CD4-positive, alpha-beta T cell treated with Interleukin-2 at 100 ng/mL for 4 hours (primary cell): ENCODE measurements at regions not wholly inside any gene's neighbourhood (a gene's known extent, or its start where the extent isn't known, plus 50 kb on each side); places are given as distances from the start of the nearest gene placed in this dataset.
"Not testable (repeated sequence)": the region's sequence is repeated elsewhere in the genome, so short reads cannot be mapped to it uniquely, and the experiment has no call there.

Experiments
- DNase-seq: peaks from one replicate; pipeline ENCODE4 v3.0.0-alpha.2; 2020; ENCODE audit warnings: low spot score

DNA sequence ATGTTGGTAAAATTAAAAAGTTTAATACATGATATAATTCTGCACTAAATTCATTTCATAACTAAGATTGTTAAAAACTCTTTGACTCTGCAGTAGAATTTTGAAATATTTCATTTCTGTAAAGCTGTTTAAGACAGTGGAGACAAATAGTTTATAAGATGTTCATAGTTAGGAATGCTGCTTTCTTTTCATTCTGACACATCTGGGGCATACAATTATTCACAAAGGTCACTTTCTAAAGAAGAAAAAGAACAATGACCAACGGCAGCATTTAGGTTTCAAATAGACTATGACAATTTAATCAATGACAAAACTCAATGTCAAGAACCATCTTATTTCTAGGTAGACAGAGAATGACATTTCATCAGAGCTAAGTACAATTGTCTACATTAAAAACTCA lies 1422.1 kb downstream of the PCDH9 start:
- no peak for DNase-seq

DNA sequence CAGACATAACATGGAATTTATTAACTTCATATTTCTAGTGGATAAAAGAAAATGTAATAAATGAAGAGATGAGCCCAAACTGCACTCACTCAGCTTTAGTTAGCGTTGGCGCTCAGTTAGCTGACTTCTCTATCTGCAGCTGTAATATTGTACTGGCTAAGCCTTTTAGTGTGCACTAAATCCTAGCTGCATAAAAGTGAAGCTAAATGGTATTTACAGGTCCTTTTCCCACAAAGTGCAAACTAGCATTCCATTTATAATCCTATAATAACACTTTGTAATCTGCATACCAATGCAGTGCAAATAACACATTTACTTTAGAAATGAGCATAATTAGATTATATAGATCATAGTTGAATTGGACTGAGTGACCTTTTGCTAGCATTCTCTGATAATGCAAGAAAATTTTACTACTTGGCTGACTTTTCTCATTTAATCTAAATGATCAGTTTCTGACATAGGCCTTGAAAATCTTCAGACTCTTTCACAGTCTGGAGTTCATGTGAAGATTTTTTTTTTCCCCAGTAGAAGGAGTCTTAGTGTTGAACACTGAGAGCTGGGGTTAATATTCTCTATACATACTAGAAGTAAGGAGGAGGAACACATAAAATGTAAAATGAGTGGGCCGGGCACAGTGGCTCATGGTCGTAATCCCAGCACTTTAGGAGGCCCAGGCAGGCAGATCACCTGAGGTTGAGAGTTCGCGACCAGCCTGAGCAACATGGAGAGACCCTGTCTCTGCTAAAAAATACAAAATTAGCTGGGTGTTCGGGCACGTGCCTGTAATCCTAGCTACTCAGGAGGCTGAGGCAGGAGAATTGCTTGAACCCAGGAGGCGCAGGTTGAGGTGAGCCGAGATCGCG lies 1426.4 kb downstream of the PCDH9 start:
- DNase-seq: no peak

DNA sequence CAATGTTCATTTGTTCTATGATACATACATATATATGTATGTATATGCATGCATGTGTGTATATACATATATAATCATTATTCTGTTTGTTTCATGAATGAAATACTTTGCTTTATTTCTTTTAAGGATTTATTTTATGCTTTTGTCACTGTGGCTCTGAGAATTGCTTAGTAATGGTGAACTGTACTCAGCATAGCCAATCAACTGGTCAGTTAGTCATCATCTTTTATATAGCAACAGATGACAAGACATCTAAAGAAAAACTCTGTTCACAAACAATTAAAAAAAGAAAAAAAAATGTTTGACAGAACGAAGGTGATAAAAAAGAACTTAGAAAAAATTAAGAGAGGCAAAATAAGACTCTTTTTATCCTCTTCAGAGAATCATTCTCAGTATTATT lies 1440.3 kb downstream of the PCDH9 start:
- no peak for DNase-seq

DNA sequence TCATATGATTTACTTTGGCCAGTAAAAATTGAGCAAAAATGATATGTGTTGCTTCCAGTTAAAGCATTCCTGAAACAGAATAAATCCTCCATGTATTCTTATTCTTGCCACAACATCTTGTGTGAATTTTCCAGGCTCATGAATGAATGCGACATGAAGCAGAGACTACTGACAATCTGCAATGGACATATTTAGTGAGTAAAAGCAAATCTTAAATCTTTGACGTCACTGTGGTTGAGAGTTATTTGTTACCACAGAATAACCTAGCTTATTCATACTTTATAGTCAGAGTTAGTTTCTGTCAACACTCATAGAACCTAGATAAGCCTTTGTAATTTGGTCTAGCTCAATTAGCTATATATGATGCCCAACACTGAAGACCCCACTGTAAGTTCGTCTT lies 1443.1 kb downstream of the PCDH9 start:
- no peak for DNase-seq

DNA sequence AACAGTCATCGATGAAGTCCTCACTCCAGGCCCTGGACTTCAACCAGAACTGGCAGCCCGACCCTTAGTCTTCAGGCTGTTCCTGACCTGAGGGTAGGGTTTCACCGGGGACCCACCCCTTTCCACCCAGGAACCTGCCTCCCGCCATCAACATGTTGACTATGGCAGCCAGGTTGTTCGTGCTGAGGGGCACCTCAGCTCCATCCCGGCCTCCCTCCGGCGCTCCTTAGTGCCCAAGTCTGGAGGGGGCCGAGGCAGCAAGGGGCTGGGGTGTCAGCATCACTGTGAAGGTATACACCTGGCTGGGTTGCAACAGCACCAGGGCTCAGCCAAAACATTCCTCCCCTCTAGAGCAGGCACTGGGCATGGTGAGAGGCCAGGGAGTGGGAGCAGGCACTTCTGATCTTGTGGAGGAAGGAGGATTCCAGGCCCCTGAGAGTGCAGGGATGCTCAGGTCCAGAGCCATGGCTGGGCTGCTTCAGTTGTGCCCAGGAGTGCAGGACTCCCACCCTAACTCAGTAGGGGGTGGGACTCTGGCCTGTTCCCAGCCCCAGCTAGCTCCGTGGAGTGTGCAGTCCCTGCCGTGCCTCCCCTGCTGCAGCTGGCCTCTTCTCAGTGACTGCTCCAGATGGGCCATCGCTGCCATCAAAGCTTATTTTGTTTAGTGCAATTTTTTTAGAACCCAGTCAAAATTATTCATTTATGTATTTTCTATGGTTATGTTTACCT lies 1445.9 kb downstream of the PCDH9 start:
- DNase-seq: no peak

DNA sequence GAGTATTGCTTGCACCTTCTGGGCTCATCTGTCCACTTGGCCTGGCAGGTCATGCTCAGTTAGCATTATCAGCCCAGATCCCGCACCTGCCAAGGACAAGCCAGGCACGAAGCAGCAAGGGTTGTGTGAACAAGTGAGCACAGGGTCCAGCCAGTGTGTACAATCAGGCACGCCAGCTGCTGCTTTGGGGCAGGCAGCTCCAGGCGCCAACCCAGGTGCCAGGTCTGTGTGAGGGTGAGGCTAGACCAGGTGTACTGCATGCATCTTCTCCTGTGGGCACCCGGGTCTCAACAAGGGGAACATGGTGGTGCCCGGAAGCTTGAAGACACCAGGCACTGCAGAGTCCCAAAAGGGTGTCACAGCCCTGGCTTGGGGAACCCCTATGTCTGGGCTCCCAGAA lies 1446.8 kb downstream of the PCDH9 start:
- no peak for DNase-seq

DNA sequence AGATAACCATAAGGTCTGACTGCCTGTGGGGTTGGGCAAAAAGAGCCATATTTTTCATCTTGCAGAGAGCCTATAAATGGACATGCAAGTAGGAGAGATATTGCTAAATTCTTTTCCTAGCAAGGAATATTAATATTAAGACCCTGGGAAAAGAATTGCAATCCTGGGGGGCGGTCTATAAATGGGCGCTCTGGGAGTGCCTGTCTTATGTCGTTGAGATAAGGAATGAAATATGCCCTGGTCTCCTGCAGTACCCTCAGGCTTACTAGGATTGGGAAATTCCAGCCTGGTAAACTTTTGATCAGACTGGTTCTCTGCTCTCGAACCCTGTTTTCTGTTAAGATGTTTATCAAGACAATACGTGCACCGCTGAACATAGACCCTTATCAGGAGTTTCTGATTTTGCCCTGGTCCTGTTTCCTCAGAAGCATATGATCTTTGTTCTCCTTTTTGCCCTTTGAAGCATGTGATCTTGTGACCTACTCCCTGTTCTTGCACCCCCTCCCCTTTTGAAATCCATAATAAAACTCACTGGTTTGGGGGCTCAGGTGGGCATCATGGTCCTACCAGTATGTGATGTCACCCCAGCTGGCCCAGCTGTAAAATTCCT lies 1458.3 kb downstream of the PCDH9 start:
- DNase-seq: not testable (repeated sequence)

DNA sequence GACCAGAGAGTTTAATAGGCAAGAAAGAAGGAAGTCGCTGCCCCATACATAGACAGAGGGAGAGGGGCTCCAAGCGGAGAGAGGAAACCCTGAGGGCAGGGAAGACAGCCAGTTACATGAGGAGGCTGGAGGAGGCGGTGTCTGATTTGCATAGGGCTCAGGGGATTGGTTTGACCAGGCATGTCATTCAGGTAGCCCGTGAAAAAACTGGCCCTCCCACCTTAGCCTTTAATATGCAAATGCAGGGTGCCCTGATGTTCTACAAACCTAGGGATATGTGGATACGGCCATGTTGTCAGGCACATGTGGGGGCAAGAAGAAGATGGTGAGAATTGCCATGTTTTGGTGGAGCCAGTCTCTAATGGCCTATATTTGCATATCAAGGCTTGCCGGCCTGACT lies 1461.6 kb downstream of the PCDH9 start:
- no peak for DNase-seq

DNA sequence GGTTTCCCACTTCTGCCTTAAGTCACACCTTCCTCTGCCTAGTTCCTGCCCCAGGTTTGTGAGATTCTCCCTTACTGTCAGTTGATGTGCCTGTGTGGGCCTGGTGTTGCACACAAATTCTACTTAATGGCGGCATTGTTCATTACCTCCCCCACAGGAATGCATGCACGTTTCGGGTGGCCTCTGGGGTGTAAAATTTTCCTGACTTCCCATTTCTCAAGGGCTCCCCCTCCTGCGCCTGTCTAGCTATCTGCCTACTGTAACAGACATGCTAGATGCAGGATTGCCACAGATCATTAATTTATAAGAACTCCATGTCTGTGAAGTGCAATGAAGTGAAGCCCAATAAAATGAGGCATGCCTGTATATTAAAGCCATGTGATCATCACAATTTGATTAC lies 1466.3 kb downstream of the PCDH9 start:
- no peak for DNase-seq

DNA sequence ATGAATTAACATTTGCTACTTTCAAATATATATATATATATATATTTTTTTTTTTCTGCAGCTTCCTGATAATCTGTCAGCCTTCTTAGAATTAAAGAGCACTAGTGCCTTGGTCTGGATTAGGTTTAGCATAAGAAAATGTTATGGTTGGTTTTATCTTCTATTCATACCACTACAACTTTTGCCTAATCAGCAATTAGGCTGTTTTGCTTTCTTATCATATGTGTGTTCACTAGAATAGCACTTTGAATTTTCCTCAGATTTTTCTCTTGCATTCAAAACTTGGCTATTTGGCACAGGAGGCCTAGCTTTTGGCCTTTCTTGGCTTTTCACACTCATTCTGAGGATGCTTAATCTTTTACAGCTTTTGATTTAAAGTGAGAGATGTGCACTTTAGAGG lies 1468.1 kb downstream of the PCDH9 start:
- no peak for DNase-seq

DNA sequence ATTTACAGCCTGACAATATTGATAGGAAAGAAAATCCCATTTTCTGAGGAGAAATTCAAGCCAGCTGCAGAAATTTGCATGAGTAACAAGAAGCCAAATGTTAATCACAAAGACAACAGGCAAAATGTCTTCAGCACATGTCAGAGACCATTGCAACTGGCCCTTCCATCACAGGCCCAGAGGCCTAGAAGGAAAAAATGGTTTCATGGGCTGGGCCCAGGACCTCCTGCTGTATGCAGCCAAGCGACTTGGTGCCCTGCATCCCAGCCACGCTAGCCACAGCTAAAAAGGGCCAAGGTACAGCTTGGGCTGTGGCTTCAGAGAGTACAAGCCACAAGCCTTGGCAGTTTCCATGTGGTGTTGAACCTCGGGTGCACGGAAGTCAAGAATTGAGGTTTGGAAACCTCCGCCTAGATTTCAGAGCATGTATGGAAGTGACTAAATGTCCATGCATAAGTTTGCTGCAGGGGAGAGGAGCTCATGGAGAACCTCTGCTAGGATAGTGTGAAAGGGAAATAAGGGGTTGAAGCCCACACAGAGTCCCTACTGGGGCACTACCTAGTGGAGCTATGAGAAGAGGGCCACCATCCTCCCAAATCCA lies 1474.0 kb downstream of the PCDH9 start:
- DNase-seq: no peak

DNA sequence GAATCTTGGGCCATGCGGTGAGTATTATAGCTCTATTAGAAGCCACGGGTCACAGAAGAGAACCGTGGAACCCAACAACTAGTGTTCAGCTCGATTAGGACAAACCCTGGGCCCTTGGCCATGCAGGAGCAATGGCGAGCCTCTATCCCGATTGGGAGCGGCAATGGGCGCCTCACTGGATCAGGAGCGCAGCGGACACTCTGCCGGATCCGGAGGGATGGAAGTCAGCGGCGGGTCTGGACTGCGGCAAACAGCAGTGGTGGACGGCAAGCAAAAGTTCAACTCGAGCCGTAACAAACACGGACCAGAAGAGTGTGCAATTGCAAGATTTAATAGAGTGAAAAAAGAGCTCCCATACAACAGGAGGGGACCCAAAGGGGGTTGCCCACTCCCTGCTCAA lies 1481.9 kb downstream of the PCDH9 start:
- no peak for DNase-seq

DNA sequence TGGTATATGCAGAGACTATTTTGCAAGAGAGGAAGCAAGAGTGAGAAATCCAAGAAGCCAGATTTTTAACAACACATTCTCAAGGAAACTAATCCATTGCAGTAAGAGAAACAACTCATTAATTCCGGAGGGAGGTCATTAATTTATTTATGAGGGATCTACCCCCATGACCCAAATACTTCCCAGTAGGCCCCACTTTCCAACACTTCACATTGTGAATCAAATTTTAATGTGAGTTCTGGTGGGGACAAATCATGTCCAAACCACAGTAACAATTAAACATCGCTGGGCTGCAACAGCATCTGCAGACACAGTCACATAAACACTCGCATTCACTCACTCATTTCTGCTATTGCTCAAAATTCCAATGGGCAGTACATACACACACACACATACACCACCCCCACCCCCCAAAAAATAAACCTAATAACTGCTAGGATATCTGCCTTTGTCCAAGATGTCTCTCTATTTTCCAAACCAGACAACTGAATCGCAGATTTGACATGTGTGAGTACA lies 1483.7 kb downstream of the PCDH9 start:
- DNase-seq: no peak

DNA sequence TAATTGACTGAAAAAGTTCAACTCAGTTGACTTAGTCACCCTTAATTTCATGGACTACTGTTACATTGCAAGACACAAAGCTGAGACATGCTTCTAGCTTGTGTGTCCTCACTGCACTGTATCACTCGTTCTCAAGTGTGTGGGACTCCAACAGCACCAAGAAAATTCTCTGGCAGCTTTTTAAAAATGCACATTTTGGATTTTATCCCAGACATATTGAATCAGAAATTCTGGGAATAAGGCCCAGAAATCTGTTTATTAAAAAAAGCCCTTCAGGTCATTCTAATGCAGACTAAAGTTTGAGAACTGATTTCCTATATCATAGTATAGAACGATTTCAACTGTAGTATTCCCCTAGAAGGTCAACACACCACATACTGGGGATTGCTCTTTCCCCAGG lies 1485.3 kb downstream of the PCDH9 start:
- DNase-seq: no peak

DNA sequence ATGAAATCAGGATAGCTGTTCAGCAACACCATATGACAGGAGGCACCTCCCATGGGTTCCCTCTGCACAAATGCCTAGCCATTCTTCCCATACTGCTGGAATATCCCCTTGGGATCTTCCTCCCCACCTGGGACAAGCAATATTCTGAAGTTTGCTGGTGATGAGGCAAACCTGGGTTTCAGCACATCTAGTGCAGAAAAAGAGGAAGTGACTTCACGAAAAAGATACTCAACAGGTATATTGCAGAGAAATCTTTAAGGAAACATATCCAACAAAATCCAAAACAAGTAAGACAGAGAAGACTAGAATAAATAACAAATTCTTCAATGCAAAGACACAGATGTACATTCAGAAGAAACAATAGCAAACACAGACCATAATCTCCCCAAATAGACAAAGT lies 1497.0 kb downstream of the PCDH9 start:
- no peak for DNase-seq

DNA sequence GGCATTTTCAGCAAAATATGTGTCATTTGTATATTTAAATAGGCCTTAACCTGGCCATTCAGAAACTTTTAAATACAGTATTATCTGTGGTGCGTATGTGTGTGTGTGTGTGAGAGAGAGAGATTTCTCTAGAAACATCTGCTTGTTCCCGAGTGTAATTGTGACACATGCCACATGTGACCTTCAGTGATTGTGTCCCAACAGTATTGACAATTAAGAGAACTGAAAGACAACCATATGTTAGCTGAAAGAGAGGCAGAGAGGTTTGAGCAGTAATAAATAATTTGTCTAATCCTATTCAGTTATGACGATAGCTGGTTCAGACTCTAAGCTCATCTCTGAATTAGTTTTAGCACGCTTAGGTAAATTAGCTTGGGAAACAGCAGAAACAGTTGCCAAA lies 1503.1 kb downstream of the PCDH9 start:
- DNase-seq: no peak

DNA sequence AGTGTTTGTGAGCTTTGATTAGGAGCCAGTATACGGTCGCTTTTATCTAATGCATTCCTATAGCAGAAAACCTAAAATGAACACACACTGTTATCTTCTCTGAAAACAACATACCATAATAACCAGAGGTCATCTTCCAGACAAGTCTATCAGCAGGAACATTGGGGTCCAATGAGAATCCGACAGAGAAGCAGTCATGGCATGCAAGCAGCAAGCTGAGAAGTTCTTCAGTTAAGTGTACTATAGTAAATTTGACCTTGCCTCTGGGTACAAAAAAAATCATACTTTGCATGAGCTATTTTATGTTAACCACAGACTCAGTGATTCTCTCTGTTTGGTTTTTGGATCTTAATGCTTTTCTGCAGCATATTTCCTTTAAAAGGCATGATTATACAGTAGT lies 1505.1 kb downstream of the PCDH9 start:
- no peak for DNase-seq

DNA sequence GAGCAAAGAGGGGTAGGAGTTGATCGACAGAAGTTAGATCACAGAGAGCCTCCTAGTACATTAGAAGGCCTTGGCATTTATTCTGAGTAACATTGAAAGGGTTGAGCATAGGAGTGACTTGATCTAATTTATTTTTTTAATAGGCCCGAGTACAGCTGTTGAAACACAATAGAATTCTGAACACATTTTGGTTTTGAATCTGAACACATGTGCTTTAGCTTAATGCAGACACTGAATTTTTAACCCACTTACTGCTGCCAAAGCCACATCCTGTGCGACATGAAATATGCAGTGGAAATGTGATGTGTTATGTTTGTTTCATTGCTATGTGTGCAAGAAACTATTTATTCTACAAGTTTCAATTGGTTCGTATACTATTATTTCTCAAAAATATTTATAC lies 1505.9 kb downstream of the PCDH9 start:
- DNase-seq: no peak

DNA sequence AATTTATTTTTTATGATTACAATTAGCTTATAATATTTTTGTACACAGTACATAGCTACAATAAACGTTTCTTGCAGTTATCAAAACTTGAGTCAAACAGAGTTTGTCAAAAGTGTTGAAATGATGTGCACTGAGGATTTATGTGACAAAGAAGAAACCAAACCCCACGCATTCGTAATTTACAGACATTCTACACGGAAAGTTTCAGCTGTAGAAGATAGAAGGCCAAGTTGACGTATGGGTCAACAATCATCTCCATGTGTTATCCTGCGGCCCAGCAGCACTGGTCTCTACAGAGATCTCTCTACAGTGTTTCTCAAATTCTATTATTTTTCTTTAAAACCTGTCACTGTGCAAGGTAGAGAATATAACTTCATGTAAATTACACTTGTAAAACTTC lies 1507.6 kb downstream of the PCDH9 start:
- no peak for DNase-seq

DNA sequence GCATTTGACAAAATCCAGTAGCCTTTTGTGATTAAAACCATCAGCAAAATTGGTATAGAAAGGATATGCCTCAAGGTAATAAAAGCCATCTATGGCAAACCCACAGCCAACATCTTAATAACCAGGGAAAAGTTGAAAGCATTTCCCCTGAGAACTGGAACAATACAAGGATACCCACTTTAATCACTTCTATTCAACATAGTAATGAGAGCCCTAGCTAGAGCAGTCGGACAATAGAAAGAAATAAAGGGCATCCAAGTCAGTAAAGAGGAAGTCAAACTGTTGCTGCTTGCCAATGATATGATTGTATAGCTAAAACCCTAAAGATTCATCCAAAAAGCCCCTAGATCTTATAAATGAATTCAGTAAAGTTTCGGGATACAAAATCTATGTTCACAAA lies 1510.3 kb downstream of the PCDH9 start:
- DNase-seq: no peak

DNA sequence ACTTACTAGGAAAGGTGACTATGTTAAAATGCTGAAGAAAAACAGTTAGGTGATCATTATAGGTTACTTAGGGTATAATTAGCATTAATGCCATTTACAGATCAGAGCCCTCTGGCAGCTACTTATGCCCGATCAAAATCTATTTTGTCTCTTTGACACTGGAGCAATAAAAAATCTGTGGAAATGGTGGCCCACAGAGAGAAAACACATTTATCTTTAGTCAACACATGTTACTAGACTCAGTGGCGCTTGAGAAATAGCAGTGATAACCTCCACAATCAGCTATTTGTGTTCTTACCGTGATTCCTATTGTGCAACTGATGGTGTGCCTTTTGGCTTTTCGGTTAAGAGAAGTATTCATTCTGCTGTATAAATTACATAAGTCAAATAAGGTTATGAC lies 1519.6 kb downstream of the PCDH9 start:
- DNase-seq: no peak

DNA sequence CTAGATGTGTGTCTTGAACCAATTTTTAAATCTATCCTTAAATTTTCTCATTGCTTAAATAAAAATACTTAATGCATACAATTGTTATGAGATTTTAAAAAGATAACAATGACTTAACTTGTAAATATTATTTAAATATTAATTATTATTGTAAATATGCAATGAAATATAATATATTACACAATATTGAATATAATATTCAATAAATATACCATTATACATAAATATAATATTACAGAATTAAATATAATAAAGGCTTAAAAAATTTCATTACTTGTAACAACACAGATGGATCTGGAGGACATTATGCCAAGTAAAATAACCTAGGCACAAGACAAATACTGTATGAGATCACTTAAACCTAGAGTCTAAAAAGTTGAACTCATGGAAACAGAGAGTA lies 1532.3 kb downstream of the PCDH9 start:
- DNase-seq: no peak

DNA sequence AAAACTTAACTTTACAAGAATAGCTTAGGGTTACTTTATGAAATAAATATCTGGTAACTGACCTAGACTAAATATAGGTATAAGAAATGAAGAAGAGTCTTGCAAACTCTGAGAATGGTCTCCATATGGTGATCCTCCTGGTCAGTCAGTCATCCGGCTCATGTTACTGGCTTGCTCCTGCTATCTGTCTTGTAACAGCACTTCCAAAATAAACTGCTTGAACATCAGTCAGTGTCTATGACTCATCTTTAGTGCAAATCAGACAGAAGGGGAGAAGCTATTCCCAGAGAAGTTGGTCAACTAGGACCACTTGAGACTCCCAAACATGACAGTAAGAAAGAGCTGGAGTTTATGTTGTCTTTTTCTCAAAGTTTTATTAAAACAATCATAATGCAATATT lies 1550.9 kb downstream of the PCDH9 start:
- no peak for DNase-seq
